Fibroblast of villous mesenchyme (primary cell): ENCODE measurements at regions not wholly inside any gene's neighbourhood (a gene's known extent, or its start where the extent isn't known, plus 50 kb on each side); places are given as distances from the start of the nearest gene placed in this dataset.
"Not testable (repeated sequence)": the region's sequence is repeated elsewhere in the genome, so short reads cannot be mapped to it uniquely, and the experiment has no call there.

Source experiments
- DNase-seq: peaks from one replicate; pipeline ENCODE4 v3.0.0-alpha.2; 2010; ENCODE audit warnings: low read depth
- H3K4me3 ChIP-seq: 2 replicates; pipeline ENCODE4 v1.5.1; 2011; ENCODE audit warnings: low read depth, mild to moderate bottlenecking, low read length
- TF ChIP-seq, protein P1 (sequence below): IDR thresholded peaks from 2 replicates; pipeline ENCODE4 v1.5.1; 2012; ENCODE audit warnings: low read depth, mild to moderate bottlenecking, low read length; ENCODE audit not compliant: insufficient read depth

DNA sequence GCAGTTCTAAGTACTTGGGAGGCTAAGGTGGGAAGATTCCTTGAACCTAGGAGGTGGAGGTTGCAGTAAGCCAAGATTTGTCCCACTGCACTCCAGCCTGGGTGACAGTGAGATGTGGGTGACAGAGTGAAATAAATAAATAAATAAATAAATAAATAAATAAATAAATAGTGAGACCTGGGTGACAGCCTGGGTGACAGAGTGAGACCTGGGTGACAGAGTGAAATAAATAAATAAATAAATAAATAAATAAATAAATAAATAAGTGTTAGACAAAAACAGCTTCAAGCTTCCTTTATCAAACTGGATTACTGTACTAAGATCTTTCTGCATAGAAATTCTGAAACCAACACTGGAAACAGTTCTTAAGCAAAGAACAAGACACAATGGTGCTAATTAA is 71.8 kb upstream of the BMP2K start:
- DNase-seq: no peak
- TF ChIP-seq, protein P1, sequence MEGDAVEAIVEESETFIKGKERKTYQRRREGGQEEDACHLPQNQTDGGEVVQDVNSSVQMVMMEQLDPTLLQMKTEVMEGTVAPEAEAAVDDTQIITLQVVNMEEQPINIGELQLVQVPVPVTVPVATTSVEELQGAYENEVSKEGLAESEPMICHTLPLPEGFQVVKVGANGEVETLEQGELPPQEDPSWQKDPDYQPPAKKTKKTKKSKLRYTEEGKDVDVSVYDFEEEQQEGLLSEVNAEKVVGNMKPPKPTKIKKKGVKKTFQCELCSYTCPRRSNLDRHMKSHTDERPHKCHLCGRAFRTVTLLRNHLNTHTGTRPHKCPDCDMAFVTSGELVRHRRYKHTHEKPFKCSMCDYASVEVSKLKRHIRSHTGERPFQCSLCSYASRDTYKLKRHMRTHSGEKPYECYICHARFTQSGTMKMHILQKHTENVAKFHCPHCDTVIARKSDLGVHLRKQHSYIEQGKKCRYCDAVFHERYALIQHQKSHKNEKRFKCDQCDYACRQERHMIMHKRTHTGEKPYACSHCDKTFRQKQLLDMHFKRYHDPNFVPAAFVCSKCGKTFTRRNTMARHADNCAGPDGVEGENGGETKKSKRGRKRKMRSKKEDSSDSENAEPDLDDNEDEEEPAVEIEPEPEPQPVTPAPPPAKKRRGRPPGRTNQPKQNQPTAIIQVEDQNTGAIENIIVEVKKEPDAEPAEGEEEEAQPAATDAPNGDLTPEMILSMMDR: no peak
- no peak overlapping the region for H3K4me3 ChIP-seq

DNA sequence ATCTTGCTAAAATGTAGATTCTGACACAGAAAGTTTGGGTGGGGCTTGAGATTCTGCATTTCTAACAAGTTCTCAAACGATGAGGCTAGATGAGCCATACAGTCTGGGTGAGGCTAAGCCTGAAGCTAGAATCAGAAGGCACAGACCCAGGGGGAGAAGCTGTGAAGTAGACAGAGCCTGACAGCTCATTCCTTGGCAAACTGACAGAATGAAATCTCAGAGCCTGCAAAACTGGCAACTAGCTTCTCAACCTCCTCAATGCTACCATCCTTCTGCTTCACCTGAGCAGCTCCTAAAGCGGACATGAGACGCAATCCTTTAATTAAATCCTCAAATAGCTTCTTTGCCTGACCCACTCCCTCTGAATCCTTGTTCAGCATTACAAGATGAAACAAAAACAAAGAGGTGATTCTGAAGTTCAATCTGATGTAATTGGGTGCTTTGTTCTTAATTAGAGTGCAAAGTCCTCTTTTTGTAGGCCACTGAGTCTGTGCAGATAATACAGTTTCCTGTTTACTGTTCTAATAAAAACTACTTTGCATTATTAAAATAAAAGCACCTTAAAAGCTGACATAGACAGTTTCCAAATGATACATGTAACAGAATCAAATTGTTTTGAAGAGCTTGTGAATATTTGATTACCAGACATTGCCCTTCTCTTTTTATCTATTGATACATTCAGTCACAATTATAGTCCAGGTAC is 71.0 kb upstream of the BMP2K start:
- H3K4me3 ChIP-seq: no peak overlapping the region
- TF ChIP-seq, protein P1: no peak
- no peak for DNase-seq

DNA sequence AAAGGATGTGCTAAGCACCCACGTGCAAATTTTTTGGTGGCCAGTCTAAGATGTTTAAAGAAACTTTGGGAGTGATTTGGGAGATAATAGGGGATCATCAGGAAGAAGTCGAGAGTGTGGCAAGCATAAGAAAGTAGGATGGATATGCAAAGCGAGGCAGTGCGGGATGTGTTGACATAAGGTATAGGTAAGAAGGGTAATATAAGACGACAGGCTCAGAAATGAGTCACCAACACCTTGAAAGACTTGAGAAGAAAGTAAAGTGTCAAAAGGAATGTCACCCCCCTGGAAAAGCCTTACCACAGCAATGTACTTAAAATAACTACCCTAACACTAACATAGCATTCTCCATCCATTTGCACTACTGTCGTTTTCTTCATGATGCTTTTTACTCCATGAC is 69.8 kb upstream of the BMP2K start:
- no peak overlapping the region for H3K4me3 ChIP-seq
- TF ChIP-seq, protein P1: no peak
- DNase-seq: no peak

DNA sequence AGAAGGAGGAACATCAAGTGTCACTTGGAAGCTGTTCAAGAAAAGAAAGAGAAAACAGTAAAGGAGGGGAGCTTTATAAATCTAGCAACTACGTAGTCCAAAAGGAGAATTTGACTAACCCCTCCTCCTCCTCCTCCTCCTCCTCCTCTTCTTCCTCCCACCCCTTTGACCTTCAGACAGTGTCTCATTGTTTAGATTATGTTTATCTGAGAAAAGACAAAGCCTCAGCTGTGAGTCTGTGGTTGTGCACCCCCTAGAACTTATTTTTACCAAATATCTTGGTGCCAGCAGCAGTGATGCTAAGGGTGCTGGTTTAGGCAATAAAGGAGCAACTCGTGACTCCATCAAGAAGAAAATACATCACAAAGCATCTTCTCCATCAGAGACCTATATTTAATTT is 68.9 kb upstream of the BMP2K start:
- DNase-seq: no peak
- no peak overlapping the region for H3K4me3 ChIP-seq

DNA sequence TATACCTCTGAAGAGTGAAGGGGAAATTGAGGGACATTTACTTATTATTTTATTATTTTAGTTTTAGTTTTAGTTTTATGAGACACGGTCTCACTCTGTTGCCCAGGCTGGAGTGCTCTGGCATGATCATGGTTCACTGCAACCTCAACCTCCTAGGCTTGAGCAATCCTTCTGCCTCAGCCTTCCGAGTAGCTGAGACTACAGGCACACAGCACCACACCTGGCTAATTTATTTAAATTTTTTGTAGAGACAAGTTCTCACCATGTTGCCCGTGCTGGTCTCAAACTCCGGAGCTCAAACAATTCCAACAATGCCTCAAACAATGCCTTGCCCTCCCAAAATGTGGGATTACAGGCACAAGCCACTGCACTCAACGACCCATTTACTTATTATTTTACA is 68.4 kb upstream of the BMP2K start:
- no peak overlapping the region for H3K4me3 ChIP-seq
- TF ChIP-seq, protein P1: no peak
- no peak for DNase-seq

More for the DNA sequence above, 68.9 kb upstream of the BMP2K start:
- TF ChIP-seq, protein P1: no peak

DNA sequence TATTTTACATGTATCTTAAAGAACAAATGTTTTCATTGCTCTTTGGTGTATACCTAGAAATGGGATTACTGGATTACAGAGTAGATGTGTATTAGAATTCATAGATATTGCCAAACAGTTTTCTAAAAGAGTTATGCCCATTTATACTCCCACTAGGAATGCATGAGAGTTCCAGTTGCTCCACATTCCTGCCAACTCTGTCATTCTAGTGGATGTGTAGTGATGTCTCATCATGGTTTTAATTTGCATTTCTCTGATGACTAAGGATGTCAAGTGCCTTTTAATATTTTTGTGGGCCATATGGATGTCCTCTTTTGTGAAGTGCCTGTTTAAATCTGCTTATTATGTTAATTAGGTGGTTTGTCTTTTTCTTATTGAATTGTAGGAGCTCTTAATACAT is 65.6 kb upstream of the BMP2K start:
- no peak overlapping the region for H3K4me3 ChIP-seq
- no peak for DNase-seq
- TF ChIP-seq, protein P1: no peak

DNA sequence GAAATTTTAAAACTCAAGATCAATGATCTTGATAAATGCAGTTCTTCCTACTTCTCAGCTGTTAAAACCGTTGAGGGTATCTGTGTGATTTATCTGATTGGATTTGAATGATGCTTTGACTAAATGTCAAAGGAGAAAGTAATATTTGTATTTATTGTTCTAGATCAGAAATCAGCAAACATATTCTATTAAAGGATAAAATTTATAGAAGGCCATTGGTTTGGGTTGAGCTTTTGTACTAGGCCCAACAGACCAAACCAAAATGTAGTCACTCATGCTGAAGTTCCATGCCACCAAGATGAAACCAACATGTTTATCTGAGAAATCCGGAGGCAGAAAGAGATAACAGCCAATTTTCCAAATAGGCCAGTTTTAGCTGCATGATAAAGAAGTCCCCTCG is 64.5 kb upstream of the BMP2K start:
- TF ChIP-seq, protein P1: no peak
- H3K4me3 ChIP-seq: no peak overlapping the region
- no peak for DNase-seq

DNA sequence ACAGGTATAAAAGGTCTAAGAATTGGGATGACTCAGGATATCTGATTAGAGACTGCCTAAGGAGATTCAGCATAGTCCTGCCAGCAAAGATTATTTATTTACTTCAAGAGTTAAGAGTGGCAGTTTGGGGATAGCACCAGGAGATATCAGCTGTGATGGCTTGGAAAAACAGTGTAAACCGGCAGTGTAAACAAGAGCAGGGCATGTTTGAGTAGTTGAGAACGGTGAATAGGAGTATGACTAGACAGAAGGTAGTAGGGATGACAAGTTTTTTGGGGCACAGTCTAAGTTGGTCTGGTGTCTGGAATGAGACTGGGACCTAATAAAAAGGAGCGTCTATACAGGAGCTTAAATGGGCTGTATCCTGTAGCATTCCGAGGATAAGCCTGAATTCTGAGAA is 61.6 kb upstream of the BMP2K start:
- H3K4me3 ChIP-seq, DNase-seq: not testable (repeated sequence)

DNA sequence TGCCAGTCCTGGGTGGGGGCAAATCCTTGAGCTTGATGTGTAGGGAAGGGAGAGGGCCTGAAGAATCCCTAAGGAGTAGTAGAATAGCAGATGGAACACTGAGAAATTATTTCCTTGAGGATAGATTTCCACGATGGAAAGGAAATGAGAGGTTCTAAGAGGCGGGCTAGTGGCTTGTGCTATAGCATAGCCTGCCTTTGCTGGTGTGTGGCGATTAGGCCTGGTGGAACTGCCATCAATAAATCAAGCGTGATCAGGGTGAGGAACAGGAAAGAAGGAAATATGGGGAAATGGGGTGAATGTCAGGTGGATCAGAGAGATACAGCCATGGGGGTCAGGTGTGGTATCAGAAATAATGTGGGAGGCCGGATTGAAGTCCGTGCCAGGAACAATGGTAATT is 60.8 kb upstream of the BMP2K start:
- H3K4me3 ChIP-seq, DNase-seq: not testable (repeated sequence)

DNA sequence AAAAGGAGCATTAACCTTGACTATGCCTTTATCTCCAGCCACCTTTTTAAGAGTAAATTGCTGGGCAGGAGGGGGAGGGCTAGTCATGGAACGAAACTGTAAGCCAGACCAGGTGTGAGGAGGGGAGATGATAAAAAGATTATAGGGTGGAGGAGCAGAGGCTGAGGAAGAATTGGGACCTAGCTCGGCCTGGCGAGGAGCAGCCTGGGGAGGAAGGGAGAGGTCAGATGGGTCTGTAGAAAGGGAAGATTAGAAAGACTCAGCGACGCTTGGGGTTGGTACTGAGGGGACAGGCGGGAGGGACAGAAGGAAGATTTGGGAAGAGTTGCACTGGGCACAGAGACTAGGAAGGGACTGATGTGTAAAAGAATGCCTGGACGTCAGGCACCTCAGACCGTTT is 58.4 kb upstream of the BMP2K start:
- DNase-seq, H3K4me3 ChIP-seq: not testable (repeated sequence)
